ENCODE measurements at regions not wholly inside any gene's neighbourhood (a gene's known extent, or its start where the extent isn't known, plus 50 kb on each side); places are given as distances from the start of the nearest gene placed in this dataset.

DNA sequence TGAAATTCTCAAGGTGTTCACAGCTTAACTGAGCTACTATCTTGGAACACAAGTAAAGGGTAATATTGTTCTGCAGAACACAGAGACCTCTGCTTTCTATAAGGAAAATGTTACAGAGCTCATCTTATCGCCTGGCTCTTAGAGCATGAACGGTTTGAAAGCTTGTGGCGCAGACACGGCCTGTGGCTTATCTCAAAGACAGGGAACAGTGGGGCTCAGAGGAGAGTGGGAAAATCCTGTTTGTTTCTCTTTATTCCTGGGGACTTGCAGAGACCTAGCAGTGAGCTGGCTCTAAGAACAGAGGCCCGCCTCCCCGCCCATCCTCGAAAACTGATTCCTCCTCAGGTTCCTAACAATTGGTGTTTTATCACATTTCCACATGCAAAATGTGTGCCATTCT lies 131.7 kb downstream of the EMX2 start:
- no peak for DNase-seq

DNA sequence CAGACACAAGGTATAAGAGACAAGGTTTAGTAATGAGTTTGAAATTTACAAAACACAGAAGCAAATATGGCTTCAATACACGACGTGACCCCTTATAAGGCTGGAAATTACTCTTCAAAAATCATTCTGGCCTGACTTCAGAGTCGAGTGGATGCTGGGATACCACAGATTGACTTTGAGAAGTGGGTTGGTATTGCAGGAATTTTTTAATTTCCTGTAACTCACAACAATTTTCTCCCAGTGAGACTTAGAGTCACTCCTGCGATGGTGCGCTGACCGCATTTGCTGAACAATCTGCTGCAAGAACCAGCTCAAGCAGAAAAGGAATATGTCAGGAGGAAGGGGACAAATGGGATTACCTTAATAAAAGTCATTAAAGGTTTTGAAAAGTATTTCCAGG lies 132.1 kb downstream of the EMX2 start:
- DNase-seq: no peak

DNA sequence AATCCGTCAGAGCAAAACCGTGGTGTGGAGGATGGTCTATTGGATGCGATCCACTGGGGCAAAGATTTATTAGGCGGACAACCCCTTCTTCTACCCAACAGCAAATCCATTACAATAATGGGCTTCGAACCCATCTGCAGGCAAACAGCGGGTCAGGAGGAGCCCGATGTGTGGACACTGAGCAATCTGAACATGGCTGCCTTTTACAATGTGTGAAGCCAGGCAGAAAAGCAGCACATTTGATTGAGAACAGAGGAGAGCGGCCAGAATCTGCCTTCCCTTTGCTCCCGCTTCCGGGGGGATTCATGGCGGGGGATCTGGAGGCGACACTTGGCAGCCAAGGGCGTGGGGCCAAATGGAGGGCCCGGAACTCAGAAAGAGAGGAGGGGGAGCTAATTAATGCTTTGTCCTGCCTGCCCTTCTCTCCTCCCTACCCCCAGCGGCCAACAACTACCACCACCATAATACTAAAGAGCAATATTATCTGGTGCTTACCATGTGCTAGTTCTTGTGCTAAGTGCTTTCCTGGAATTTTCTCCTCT lies 133.0 kb downstream of the EMX2 start:
- no peak for DNase-seq

DNA sequence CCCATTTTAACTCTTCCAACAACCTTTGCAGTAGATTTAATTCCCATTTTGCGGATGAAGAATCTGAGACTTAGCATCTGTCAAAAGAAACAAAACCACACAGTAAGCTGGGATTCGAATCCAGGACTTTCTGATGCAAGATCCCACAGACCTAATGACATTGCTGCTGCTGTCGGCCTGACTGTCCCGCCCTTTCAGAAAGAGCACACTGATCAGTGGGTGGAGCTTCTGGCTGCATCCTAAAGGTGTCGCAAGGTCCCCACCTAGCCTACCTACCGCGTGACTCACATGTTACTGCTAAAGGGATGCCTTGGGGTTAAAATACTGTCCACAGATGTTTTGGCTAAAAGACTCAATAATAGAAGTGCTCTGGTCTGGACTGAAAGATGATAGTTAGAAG lies 134.7 kb downstream of the EMX2 start:
- no peak for DNase-seq

DNA sequence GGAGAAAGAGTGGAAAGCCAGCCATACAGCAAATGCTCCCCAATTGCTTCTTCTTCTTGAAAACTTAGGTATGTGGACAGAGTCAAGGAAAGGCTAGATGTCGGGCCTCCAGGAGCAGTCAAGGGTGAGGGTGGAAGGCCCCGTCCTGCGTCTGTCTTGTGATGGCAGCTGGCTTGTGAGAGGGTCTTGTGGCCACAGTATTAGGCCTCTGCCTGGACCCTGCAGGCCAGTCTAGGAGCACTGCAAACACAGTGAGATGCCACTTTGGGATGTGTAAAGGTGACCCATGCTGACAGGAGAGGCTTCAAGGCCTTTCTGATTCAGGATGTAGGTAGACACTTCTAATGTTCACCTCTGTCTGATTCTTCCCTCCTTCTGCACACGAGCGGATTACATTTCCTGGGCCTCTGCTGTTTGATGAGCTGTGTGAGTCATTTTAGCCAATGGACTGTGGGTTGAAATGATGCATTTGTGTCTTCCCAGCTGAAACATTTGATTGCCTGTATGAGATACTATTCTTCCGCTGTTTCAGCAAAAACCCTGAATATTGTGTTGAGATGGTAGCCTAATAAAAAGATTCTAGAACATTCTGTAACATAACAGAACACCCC lies 135.4 kb downstream of the EMX2 start:
- DNase-seq: no peak

DNA sequence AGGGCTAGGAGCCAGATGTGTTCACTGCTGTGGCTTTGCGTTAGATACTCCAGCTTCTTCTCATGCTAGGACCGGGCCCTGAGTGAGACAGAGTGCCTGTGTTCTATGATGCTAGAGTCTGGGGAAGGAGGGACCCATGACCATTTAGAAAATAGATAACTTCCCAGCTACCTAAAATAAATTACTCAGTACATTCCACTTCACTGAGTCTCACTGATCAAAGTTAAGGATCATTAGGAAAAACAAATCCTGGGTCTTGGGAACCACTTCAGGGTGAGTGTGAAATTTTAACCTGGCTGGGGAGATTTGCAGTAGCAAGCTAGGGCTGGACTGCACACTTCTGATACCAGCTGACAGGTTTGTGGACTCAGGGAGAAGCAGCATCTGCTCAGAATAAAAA lies 138.1 kb downstream of the EMX2 start:
- no peak for DNase-seq

DNA sequence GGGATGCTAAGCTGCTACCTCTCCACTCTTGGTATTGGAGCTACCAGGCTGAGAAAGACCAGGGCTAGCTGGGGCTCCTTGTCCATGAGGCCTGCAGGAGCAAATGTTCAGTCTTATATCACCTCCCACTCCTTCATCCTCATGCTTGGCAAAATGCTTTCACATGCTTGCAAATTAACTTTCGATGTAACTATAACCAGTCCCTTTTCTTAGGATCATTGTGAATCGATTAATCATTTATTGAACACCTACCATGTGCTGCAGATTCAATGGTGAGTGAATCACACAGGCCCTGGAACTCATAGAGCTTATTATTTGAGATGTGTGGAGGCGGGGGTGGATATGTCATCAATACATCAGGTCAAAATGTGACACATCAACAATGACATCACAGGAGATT lies 138.6 kb downstream of the EMX2 start:
- no peak for DNase-seq

DNA sequence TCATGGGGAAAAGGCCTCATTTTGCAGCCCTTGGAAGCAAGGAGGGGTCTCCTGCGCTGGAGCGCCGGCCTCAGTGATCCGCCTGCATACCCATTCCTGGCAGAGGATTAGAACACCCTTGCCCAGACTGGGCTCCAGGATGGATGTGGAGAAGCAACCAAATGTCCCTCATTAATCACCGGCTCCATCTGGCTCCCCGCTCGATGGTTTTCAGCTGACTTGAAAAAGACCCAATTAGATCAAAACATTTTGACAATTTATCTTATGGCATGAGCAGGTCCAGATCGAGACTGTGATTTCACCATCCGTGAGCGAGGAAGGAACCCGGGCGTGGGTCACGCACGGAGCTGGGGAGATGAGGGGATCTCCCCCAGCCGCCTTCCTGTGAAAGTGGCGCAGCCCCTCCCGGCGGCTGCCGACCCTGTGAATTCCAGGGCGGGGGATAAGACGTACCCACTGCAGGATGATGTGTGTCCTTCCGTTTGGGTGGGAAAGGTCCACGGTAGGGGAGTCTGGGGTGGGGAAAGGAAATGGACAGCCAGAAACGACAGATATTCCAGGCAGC lies 141.6 kb downstream of the EMX2 start:
- no peak for DNase-seq

DNA sequence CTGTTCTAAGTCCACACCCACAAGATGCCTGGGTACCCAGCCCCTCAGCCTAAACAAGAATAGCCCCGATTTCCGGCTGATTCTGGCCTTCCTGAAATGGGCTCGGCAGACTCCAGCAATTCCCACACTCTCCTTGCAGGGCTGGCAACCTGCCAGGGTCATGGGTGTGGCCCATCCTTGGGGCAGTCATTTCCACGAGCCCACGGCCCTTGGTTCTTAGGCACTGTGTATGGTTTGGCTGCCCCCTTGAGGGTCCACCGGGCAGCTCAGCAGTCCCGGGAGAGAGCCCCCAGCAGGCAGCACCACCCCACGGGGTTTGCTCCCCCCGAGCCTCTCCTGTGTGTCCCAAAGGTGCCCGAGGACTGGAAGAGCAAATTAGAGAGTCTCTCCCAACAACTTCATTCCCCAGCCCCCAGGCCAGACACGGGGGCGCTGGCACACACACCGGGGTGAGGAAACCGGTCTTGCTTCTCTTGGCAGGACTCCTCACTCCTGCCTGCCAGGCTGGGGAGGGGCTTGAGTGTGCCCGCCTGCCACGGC lies 142.2 kb downstream of the EMX2 start:
- no peak for DNase-seq

DNA sequence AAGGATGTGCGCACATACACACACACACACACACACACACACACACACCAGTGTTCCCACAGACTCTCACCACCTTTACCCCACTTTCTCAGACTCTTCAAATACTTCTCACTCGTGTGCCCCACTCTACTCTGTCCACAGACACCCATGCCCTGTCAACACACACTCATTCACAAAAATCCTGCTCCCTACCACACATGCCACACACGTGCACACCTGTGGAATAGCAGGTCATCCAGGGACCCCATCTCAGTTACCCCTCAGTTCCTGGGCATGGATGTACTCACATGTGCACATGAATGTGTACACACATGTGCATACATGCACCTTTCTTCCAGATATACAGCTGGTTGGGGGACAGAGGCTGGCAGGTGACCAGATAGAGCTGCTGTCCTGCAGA lies 142.9 kb downstream of the EMX2 start:
- DNase-seq: no peak

DNA sequence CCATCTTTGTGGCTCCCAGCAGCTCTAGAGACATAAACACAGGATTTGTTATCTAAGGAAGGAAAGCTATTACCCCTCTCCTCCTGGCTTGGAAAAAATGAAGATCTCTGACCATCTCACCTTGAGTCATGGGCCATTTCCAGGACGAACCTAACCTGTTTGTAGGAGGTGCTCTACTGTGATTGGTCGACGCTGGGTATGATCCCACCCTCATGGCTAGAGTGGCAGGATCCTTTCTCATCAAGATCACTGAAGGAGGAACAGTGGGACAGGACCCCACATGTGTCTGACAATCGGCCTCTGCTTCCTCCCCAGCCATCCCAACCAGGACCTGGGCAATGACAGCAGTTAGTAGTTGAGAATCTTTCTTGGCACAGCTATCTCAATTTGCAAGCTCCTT lies 144.1 kb downstream of the EMX2 start:
- no peak for DNase-seq

DNA sequence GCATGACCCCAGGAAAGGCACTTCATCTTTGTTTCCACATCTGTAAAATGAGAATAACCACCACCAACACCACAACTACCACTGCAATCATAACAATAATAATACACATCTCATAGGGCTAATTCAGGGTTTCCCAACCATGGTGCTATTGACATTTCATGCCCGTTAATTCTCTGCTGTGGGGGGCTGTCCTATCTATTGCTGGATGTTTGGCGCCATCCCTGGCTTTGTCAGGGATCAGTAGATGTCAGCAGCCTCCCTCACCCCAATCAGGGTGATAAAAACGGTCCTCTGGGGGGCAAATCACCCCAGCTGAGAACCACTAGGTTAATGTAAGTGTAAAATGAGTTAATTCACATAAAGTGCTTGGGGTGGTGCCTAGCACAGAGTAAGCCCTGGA lies 145.8 kb downstream of the EMX2 start:
- DNase-seq: no peak

DNA sequence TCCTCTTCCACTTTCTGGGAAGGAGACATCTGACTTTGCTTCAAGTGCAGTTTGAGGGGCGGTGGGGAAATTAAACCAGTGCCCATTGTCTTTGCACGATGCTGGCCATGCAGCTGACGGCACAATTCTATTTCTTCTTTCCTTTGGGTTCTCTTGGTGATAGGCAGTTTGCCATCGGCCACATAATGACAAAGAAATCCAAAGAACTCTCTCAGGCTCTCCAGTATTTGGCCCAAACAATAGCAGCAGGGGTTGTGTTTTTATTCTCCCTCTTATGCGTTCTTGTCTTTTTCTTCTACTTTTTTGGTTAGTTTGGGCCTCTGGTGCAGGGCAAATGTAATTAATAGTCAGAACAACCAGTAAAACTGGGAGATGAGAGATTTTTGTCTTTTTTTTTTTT lies 147.0 kb downstream of the EMX2 start:
- DNase-seq: no peak

DNA sequence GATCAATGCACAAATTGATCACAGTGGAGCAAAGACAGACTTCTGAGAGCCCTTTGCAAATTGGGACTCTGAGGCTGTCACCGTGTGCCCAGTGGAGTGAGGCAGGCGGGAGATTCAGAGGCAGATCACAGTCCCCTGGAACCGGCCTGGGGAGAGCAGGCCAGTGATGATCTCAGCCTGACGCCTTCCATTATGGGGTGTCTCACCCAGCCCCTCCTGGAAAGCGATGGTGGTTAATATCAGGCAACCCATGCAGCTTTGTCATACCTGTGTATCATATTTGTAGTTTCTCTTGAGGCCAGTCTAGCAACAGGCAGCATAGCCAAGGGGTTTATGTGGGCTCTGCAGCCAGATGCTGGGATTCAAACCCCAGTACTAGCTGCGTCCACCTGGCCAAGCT lies 147.8 kb downstream of the EMX2 start:
- no peak for DNase-seq

DNA sequence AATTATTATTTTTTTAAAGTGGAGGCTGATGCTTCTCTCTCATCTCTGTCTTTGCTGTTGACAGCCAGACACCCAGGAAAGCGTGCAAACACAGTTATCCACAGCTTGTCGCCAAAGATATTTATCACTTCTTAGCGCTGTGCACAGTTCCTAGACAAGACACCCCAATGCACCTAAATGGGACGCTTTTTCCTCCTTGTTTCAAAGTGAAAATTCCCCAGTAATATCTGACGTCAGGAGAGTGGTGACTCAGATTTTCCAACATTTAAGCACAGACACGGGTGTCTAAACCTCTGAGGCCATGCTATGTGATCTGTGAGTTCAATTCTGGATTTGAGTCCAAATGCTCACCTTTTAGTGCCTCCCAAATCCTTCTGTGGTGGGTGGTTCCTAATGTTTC lies 151.6 kb downstream of the EMX2 start:
- no peak for DNase-seq

DNA sequence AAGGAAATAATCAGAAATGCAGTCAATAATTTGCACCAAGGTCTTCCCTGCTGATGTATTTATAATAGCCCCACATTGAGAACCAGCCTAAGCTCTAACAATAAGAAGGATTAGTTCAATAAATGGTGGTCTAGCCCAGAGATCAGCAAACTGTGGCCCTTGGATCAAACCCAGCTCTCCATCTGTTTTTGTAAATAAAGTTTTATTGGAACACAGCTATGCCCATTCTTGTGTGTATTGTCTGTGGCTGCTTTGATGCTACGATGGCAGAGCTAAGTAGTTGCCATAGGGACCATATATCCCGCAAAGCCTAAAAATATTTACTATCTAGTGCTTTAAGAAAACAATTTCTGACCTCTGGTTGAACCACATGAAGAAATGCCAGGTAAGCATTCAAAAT lies 154.9 kb downstream of the EMX2 start:
- no peak for DNase-seq

DNA sequence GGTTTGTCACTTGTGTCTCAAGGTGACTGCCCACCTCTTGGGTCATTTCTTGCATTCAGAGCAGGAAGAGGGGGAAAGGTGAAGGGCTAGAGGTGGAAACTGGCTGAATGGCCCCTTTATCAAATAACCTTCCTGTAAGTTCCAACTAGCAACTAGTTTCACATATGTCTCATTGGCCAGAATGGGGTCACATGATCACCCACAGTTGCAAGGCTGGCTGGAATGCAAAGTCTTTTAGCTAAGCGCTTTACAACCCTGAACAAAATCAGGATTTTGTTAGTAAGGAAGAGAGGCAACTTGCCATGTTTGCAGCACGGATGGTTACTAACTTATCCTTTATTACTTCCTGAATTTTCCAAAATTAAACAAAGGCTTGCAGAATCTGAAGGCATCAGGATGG lies 156.3 kb downstream of the EMX2 start:
- no peak for DNase-seq

DNA sequence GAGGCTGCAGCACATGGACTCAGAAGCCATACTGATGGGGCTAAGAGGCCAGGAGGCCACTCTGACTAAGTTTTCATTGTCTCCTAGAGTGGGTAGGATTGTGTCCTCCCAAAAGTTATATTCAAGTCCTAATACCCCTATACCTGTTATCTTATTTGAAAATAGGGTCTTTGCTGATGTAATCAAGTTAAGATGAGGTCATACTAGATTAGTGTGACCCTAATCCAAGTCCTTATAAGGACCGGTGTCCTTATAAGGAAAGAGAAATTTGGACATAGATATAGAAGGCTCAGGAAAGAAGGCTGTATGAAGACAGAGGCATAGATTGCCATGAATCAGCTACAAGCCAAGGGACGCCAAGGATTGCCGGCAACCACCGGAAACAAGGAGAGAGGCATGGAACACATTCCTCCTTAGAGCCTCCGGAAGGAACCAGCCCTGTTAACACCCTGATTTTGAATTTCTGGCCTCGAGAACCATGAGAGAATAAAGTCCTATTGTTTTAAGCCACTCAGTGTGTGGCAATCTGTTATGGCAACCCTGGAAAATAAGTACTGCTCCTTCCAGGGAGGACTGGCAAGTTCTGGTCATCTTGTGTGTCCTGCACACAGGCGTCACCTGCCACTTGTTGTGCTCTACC lies 157.0 kb downstream of the EMX2 start:
- DNase-seq: no peak

DNA sequence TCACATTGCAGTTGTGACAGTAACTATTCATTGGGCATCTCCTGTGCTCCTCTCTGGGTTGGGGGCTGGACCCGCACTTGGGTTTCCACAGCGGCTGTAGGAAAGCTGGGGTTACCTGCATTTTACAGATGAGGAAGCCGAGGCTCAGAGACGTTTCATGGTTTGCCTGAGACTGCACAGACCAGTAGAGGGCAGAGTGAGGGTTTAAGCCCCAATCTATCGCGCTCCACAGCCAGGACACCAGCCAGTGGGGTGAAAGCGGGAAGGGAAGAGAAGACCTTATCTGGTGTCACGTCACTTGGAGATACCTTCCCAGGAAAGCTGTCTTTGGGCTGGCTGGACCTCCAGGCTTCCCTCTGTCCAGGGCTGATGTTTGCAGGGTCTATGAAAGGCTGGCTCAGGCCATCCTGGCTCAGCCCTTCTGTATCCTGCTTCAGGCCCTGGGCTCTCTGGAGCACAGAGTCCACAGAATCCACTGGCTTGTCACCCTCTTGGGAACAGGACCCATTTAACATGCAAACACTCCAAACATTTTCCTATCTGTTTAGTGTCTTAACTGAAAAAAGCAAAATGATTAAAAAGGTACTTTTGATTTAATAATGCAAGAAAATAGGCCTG lies 167.7 kb downstream of the EMX2 start:
- DNase-seq: no peak

DNA sequence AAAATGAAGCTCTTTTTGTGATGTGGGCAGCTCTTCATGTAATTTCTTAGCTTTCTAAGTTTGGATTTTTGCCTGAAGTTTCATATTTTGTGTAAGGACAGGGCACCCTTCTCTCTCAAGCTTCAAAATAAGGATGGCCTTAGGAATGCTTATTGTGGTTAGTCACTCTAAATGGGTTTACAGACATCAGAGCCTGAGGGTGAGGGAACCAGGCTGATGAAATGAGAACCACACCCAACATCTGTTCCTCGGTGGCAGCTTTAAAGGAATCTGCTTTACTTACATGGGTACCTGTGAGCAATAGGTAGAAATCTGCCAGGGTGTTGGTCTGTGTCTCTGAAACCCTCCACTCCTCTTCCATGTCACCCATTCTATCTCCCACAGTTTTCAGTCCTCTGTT lies 174.3 kb downstream of the EMX2 start:
- DNase-seq: no peak

DNA sequence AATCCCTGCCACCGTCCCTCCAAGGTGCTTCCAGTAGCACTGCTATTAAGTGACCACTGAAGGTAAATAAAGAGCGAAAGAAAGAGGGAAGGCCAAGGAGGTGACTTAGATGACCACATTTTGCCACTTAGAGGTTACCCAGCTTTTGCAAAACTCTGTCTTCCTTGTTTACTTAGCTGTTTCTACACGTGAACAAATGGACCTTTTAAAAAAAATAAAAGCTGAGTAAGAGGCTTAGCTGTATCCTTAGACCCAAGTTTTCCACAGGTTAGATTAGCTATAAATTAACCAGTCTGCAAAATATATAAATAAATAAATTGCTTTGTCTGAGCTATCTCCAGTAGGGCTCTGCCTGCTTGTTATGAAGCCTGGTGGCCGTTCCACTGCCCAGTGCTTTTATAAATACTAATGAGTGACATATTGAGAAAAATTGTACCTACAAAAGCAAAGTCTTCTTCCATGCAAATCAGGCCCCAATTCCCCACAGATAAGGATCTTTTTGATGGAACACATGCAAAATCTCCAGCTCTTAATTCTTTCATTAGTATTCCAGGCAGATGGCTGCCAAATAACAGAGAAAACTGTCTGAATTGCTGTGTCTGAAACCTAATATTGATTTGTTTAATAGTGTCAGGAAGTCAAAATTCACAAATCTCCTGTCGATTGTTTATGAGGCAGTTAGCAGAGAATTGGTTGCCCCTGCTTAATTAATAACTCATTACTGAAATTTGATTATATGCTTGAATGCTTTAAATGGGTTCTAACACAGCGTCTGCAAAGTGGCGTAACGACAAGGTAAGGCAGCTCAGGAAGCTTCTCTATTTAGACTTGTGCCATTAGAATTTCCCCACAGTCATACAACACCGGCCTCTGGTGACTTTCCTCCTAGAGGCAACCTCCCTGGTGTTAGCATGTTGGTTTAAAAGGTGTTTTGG lies 176.7 kb downstream of the EMX2 start:
- DNase-seq: no peak

DNA sequence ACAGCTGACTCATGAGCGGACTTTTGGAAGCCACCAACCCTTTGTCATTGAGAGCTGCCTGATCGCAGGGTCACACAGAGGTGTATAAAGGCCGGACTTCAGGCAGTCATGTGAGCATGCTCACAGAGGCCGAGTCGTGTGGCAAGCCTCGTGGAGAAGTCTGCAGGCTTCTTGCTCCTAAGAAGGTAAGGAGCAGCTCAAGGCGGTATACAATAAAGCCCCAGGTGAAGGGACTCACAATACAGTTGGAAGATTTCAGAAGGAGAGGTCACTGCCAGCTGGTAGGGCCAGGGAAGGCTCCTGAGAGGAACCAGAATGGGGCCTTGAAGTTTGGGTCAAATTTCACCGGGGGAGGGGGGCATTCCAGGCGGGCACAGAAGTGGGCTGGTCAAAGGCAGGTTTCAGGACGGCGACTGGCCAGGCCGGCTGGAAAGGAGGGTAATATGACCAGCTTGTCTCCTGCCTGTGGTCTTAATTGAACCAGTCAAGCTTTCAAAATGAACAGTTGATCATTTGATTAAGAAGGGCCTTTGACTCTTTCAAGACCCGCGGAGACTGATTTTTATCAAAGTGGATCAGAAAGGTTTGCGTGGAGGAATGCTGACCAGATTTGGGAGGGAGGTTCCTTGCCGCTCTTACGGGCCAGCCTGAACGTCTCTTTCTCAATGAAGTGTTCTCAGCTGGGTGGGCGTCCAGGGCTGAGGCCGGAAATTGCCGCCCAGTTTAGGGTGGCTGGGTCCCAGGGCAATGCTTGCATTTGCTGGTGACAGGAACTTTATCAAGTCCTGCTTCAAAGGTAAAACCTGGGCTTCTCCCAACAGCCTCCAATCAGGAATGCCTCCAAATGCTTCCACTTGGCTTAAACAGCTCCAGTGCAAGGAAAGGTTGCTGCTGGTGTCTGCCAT lies 178.6 kb downstream of the EMX2 start:
- no peak for DNase-seq

All from activated naive CD4-positive, alpha-beta T cell treated with Interleukin-2 at 50 U/mL for 16 hours (primary cell).